ENCODE measurements at regions not wholly inside any gene's neighbourhood (a gene's known extent, or its start where the extent isn't known, plus 50 kb on each side); places are given as distances from the start of the nearest gene placed in this dataset.

DNA sequence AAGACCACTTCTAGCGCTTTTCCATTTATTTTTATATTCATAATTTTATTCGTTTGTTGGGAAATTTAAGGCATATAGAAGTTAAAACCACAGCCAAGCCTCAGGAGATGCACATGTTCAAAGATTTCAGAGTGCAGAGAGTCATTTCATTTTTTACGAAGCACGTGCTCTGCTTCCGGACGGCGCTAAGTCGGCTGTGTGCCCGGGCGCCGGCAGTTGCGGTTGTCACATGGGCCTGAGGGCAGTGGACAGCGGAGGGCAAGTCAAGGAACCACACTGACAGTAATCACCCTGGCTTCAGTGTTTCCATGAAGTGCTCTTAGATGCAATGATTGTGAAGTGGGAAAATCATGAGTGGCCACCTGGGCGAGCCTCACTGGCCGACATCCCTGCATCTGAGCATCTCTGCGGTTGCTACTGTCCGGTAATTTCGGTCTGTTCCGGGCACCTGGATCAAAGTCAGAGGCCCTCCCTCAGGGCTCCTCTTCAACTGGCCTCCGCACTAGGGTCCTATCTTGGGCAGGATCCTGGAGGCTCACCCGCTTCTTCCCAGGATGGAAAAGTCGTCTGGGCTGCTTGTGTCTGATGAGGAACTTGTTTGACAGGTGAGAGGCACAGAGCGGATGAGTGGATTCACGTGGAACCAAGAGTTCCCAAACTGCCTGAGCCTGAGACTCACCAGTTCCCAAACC, 90.8 kb downstream of the DACT2 start:
- TF ChIP-seq CTCF (conservative IDR thresholded peaks at IDR 0.05; ENCODE audit: low read length) = no peak
- no peak for TF ChIP-seq EZH2phosphoT487 (IDR thresholded peaks at IDR 0.05; ENCODE audit: borderline replicate concordance, low read depth, low read length)
